IPS-NIHi7 (cell line): ENCODE measurements at regions not wholly inside any gene's neighbourhood (a gene's known extent, or its start where the extent isn't known, plus 50 kb on each side); places are given as distances from the start of the nearest gene placed in this dataset.

Experiments
- DNase-seq: peaks from one replicate; pipeline ENCODE4 v3.0.0; 2012; ENCODE audit warnings: mixed read lengths; ENCODE audit errors: extremely low spot score

- DNase-seq = no peak
Measured at GRCh38 chr13:69571606-69572323, 535.9 kb upstream of the ATXN8OS start.

DNA sequence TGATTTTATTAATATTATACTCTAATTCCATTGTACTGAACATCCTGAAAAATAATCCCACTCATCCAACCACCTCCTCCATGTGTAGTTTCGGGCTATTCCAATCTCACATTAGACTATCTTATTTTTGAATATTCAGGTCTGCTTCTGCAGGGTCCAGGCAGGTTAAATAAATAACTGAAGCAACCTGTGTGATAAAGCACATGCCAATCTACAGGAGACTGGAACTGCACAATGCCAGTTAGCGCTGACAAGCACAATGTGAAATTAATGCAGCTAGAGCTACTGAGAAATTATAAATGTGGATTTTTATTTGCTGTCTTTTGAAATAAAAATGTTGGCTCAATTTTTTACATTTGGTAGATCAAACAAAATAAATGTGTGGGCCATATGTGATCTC lies 540.1 kb upstream of the ATXN8OS start:
- no peak for DNase-seq

DNA sequence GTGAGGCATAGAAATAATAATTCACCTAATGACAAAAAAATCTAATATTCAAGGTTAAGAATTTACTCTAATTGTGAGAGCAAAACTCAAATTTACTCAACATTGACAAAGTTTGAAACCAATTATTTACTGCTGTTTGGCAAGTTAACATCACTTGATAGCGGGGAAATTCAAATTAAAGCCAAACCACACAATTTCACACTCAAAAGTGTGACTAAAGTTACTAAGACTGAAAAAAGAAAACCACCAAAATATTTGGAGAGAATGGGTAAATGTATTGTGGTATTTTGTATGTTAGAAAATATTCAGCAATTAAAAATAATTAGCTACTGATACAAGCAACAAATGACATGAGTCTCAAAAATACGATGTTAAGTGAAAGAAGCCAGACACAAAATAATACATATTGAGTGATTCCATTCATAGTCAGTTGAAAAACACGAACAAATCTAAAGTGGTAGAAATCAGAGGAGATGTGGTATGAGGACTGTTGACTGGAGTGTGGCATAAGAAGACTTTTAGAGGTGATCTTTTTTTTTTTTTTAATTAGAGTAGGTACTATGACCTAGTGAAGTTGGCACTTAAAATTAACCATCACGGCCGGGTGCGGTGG lies 541.4 kb upstream of the ATXN8OS start:
- DNase-seq = no peak

DNA sequence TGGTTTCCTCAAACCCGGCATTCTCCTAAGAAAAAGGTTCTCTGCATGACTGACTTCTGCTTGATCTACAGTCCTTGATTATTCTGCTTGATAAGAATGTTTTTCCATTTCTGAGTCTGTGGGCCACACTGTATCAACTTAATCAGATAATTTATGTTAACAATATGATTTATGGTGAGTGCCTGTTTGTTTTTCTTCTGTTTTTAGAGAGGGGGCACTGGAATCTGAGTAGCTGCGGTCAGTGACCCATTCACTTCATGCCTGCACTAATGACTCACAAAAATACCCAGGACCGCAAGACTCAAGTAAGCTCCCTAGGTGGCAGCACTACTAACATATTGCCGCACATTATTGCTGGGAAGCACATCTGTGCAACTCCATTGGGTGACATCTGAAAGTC lies 542.3 kb upstream of the ATXN8OS start:
- peak; percentile 61 for DNase-seq

DNA sequence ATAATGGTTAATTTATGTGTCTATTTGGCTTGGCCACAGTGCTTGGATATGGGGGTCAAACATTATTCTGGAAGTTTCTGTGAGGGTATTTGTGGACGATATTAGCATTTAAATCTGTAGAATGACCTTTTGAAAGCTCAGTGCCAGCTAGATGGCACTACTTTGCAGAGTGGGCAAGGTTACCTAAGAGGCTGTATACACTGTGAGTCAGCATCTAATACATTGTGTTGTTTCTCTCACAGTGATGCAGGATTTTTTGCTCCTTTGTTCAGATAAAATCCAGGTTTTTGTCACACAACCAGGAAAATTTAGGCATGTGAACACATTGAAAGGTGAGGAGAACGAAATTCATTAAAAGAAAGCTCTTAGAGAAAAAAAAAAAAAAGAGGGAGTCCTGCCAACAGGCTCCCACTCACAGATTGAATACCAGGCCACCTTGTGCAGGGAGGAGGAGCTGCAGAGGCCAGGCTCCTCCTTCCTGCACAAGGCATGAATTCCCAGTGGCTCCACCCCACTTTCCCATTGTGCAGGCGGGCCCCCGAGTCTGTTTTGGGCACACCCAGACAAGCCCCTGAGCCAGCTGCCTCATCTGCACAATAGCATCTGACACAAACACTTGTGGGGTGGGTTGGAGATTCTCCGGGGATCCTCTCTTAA lies 551.0 kb upstream of the ATXN8OS start:
- no peak for DNase-seq

DNA sequence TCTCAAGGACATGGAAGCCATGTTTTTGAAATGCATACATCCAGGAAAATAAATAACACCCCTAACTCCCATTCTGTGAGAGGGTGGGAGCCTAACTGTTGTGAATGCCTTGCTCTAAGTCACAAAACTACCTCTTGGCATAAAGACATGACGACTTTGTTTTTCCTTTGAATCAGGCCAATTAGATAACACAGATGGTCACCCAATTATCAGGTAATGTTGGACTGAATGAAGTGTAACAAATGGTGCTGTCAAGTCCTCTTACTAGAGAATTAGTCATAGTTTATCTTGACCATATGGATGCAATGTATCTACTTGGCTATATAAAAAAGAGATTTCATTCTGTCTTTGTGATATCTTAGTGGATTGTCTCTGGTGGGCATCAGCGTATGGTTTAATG lies 553.6 kb upstream of the ATXN8OS start:
- DNase-seq = no peak

DNA sequence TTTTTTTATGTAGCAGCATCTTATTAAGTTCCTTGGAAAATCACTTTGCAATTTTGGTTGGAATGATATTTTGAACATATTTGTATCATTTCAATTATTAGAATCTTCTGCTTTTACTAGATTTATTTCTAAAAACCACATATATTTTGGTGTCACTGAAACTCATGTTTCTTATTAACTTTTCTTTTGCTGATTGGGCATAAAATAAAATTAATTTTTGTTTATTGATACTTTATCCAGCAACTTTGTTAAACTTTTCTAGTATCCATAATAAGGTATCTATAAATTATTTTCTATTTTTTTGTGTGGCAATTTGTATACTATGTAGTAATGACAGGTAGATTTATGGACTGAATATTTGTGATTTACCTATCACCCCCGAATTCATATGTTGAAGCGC lies 556.4 kb upstream of the ATXN8OS start:
- no peak for DNase-seq

DNA sequence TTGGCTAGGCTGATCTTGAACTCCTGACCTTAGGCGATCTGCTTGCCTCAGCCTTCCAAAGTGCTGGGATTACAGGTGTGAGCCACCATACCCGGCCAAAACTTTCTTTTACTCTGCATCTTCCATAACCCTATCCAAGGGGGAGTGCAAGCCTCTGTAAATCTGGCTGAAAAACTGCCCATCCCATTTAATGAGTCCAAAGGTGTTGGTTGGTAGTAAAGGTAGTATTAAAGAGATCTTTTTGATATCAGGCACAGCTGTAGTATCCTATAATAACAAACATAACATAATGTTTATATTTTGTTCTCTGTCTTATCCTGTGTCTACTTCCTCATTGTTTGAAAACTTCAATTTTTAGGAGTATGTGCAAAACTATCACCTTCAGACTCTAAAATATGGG lies 559.8 kb upstream of the ATXN8OS start:
- no peak for DNase-seq

DNA sequence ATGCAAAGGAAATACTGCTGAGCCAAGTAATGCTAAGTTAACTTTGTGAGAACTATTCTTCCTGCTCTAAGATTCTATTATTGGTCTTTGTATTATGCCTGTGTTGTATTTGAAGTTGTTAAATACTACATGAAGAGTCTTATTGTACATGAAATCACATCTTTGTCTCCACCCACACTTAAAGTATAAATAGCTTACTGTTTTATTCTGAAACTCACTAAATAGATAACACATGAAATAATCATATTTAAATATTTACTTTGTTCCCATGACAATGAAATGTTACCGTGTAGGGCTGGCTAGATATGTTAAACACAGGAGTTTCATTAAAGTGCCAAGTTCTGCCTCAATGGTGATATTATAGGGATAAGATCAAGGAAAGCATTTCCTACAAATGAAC lies 562.1 kb upstream of the ATXN8OS start:
- DNase-seq = no peak

GRCh38 chr13:69524459-69525150 lies 583.0 kb upstream of the ATXN8OS start:
- DNase-seq = no peak

GRCh38 chr13:69496981-69497380 lies 610.6 kb upstream of the ATXN8OS start:
- no peak for DNase-seq

DNA sequence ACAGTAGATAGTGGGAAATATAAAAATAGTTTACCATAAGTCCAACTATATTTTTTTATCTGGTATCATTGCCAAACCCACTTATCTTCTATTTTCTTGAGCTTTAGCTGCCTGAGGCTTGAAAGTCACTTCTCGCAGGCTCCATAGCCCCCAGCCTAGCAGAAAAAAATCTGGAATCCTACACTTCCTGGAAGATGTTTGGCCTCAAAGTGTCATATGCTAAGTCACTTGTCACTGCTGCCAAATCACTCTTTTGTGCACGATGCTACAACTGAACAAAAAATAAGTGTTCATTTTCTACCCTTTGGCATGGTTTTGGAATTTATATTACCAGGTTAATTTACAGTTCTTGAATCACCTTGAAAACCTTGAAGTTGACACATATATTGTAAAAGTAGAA lies 612.5 kb upstream of the ATXN8OS start:
- no peak for DNase-seq

DNA sequence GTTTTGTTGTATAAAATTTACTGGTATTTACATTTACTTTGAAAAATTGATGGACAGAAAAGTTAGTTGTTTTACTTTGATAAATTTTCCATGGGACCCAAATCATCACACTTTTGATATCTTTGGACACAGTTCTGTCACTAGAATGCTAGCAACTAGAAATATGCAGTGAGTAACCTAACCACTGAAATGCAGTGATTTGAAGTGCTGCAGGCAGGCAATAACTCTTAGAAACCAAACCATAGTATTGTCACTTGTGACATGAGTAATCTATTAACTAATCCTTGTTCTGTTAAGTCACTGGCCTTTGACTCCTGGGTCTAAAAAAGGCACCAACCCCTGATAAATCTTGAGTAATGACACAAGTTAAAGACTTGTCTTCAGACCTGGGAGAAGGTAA lies 620.0 kb upstream of the ATXN8OS start:
- no peak for DNase-seq

DNA sequence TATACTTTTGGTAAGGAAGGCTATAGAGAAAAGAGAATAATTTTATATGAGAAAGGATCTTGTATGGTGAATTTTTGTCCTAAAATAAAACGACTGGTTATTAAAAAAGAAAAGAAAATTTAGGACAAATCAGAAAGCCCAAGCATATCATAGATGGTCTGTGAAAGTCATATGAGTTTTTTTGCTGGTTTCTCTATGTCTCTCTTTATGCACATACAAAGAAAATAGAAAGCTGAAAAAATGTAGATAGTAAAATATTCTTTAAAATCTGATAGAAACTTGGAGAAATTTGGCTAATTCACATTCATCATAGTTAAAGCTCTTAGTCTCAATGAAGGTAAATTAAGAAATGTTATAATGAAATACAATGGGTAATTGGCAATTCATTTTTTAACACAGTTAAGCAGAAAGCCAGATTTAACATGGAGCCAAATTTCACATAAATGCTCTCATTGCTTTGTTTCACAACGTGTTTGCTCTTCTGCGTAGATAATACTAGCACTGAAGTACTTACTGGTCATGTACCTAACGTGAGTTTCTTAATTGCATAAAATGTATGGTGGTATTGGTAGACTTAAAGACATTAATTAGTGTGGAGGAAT lies 621.5 kb upstream of the ATXN8OS start:
- DNase-seq = no peak

DNA sequence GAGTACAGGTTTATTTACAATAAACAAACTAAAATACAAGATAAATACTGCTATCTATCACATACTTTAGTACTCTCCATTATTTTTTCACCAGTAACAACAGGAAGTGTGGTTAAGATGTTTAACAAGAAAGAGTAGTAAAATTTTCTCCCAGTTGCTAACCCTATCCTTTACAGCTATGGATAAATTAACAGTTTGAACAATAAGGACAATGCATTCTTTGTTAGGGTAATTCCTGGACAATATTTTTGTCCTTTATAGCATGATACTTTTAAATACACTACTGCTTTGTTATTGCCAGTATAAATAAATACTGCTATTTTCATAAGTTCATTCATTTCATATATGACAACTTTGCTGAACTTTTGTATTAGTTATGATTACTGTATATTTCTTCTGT lies 630.2 kb upstream of the ATXN8OS start:
- no peak for DNase-seq

- DNase-seq = no peak
Measured at GRCh38 chr13:69474011-69474685, 633.5 kb upstream of the ATXN8OS start.

DNA sequence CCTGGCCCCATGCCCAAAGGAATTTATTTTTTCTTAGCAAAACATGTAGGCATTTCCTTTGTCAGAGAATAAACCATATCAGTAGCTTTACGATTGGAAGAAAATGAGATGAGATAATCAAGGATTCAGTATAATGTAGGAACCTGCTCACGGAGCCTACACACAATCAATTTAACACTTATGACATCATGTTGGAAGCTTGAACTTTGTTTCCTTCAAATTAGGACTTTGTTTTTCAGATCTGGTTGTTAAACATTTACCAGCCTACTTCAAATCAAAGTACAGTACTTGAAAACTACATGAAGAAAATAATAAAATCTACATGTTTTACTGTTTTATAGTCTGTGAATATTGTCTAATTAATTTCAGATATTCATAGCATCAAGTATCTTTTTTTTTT lies 639.0 kb upstream of the ATXN8OS start:
- DNase-seq = no peak

- no peak for DNase-seq
Measured at GRCh38 chr13:69461397-69461796, 646.2 kb upstream of the ATXN8OS start.

DNA sequence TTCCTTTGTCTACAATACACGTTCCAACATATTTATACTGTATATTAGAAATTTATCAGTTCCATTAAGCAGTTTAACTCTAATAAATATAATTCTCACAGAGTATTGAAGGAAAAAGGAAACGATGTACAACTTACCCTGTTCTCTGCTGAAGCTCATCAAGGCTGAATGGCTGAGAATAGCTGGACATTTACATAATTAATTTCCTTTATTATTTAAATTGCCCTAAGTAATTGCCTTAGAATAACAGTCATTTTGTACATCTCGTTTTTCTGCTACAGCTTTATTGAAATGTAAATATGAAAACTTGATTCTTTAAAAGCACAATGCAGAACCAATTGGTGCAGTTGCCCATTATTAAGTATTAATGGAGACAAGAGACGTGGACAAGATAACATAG lies 648.3 kb upstream of the ATXN8OS start:
- no peak for DNase-seq

- DNase-seq = no peak
Measured at GRCh38 chr13:69458013-69458412, 649.6 kb upstream of the ATXN8OS start.

- no peak for DNase-seq
Measured at GRCh38 chr13:69450245-69450644, 657.4 kb upstream of the ATXN8OS start.

DNA sequence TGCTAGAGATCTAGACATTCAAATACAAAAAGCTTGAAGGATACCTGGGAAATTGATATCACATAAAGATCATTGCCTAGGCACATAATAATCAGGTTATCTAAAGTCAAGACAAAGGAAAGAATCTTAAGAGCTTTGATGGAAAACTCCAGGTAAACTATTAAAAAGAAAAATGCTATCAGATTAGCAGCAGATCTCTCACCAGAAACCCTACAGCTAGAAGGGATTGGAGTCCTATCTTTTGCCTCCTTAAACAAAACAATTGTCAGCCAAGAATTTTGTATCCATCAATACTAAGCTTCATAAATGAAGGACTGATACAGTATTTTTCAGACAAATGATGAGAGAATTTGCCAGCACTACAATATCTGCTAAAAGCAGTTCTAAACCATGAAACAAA lies 682.4 kb upstream of the ATXN8OS start:
- no peak for DNase-seq
